GM12878 (cell line): ENCODE measurements at regions not wholly inside any gene's neighbourhood (a gene's known extent, or its start where the extent isn't known, plus 50 kb on each side); places are given as distances from the start of the nearest gene placed in this dataset.

Source experiments
- ATAC-seq: fragments of 200-7000 bp; cut with Tn5 transposase; 3 replicates; pipeline ENCODE4 v1.9.1; 2020; ENCODE audit warnings: mild to moderate bottlenecking, moderate library complexity
- BruUV-seq: library from RNA; stranded (reverse); fragments of 400-500 nt; replicated peaks from 2 replicates; lab custom pipeline; 2021; lab: Mats Ljungman, UMichigan
- CTCF ChIA-PET: fragments of 300-600 bp; sonication (Branson Sonifier 250); formaldehyde crosslinking; extraction: SDS; loops from one replicate; lab custom pipeline; 2021; ENCODE audit warnings: inconsistent platforms; lab: Yijun Ruan, JAX
- POLR2A ChIA-PET: fragments of 350-600 bp; formaldehyde crosslinking; extraction: SDS; loops from one replicate; lab custom pipeline; 2021; ENCODE audit warnings: inconsistent platforms; lab: Charles Lee
- RAD21 ChIA-PET: fragments of 300-600 bp; sonication (Branson Sonifier 250); formaldehyde crosslinking; loops from one replicate; lab custom pipeline; 2023; ENCODE audit warnings: antibody characterized with exemption; ENCODE audit not compliant: unreplicated experiment; lab: Charles Lee
- SMC1A ChIA-PET: fragments of 300-600 bp; sonication (Branson Sonifier 250); formaldehyde crosslinking; loops from one replicate; lab custom pipeline; 2023; ENCODE audit not compliant: unreplicated experiment, uncharacterized antibody; lab: Charles Lee
- DNase-seq: peaks from one replicate; pipeline ENCODE4 v3.0.0-alpha.2; 2011; ENCODE audit warnings: low read depth, low spot score
- FAIRE-seq: peaks from 3 replicates; lab custom pipeline; 2011; peaks lifted over from hg19 to GRCh38; lab: Jason Lieb, UNC
- H2AFZ ChIP-seq: 2 replicates; pipeline ENCODE4 v1.6.0; 2011; ENCODE audit warnings: low read depth, low read length, control low read depth; ENCODE audit not compliant: control insufficient read depth
- H3K27ac ChIP-seq: 2 replicates; pipeline ENCODE4 v1.5.1; 2011; ENCODE audit warnings: control low read depth; ENCODE audit not compliant: control insufficient read depth, insufficient read depth
- H3K27me3 ChIP-seq, 2 experiments: replicated peaks in 1 of 2; 2 replicates each; pipeline versions ENCODE4 v1.6.0 to v1.6.1; 2011; ENCODE audit warnings: low read length in 1 of 2; ENCODE audit not compliant: control insufficient read depth in 2 of 2, insufficient read depth in 2 of 2
- H3K36me3 ChIP-seq, 2 experiments: 2 replicates each; pipeline ENCODE4 v1.5.1; 2011; ENCODE audit warnings: low read length in 1 of 2; ENCODE audit not compliant: control insufficient read depth in 2 of 2, insufficient read depth in 2 of 2
- H3K4me1 ChIP-seq: 2 replicates; pipeline ENCODE4 v1.6.1; 2011; ENCODE audit warnings: mild to moderate bottlenecking, low read length, moderate library complexity, mixed read lengths; ENCODE audit not compliant: control insufficient read depth, insufficient read depth
- H3K4me2 ChIP-seq: 2 replicates; pipeline ENCODE4 v1.6.0; 2011; ENCODE audit warnings: control low read depth; ENCODE audit not compliant: control insufficient read depth, insufficient read depth
- H3K4me3 ChIP-seq: fragments of 200-600 bp; sonication (generic); 2 replicates; pipeline ENCODE4 v1.5.1; 2016
- H3K79me2 ChIP-seq: 2 replicates; pipeline ENCODE4 v1.6.0; 2011; ENCODE audit warnings: low read length; ENCODE audit not compliant: control insufficient read depth, insufficient read depth
- H3K9ac ChIP-seq: 2 replicates; pipeline ENCODE4 v1.8.0; 2011; ENCODE audit warnings: low read length, control low read depth, mixed read lengths; ENCODE audit not compliant: control insufficient read depth, insufficient read depth
- H3K9me3 ChIP-seq: replicated peaks from 3 replicates; pipeline ENCODE4 v1.5.1; 2011; ENCODE audit warnings: mild to moderate bottlenecking, low read length; ENCODE audit not compliant: control insufficient read depth, insufficient read depth
- H4K20me1 ChIP-seq: 2 replicates; pipeline ENCODE4 v1.6.0; 2011; ENCODE audit not compliant: control insufficient read depth, insufficient read depth
- CREB1 ChIP-seq: IDR thresholded peaks from 2 replicates; pipeline ENCODE4 v1.6.1; 2012; ENCODE audit warnings: low read depth, mild to moderate bottlenecking, inconsistent platforms
- PML ChIP-seq: IDR thresholded peaks from 2 replicates; pipeline ENCODE4 v1.6.1; 2012; ENCODE audit warnings: low read length, inconsistent platforms
- SREBF2 ChIP-seq: IDR thresholded peaks from 2 replicates; pipeline ENCODE4 v1.6.1; 2012; ENCODE audit warnings: mild to moderate bottlenecking, low read length
- STAT1 ChIP-seq: fragments of 450-650 bp; conservative IDR thresholded peaks from 2 replicates; pipeline ENCODE4 v1.6.1; 2014; ENCODE audit warnings: antibody characterized with exemption, mild to moderate bottlenecking
- TAF1 ChIP-seq: IDR thresholded peaks from 2 replicates; pipeline ENCODE4 v1.6.1; 2011; ENCODE audit warnings: mild to moderate bottlenecking, low read depth, low read length, borderline replicate concordance
- USF2 ChIP-seq: IDR thresholded peaks from 2 replicates; pipeline ENCODE4 v1.6.1; 2011; ENCODE audit warnings: low read depth, low read length, improper control_type of control experiment, borderline replicate concordance
- ZBED1 ChIP-seq: IDR thresholded peaks from 2 replicates; pipeline ENCODE4 v1.6.1; 2016; ENCODE audit warnings: borderline replicate concordance
- WGBS: methylation state at CpG from one replicate; pipeline ENCODE4 v1.1.6; 2016; ENCODE audit warnings: low lambda C conversion rate; ENCODE audit not compliant: insufficient replicate concordance, insufficient coverage; ENCODE audit errors: missing lambda C conversion rate; 5-methylcytosine and 5-hydroxymethylcytosine counted together
- in situ Hi-C: fragments of 300-500 bp; cut with MboI; formaldehyde crosslinking; loops from 9 replicates; pipeline ENCODE4 v1.14.3; 2018; ENCODE audit warnings: mixed read lengths
- intact Hi-C: fragments of 100-400 bp; cut with micrococcal nuclease; formaldehyde crosslinking; loops from one replicate; pipeline ENCODE4 v1.14.2; 2022; ENCODE audit not compliant: unreplicated experiment
- TF ChIP-seq, protein P1 (sequence below): fragments of 450-650 bp; IDR thresholded peaks from 2 replicates; pipeline ENCODE4 v1.6.1; 2017; ENCODE audit warnings: mild to moderate bottlenecking, moderate library complexity

DNA sequence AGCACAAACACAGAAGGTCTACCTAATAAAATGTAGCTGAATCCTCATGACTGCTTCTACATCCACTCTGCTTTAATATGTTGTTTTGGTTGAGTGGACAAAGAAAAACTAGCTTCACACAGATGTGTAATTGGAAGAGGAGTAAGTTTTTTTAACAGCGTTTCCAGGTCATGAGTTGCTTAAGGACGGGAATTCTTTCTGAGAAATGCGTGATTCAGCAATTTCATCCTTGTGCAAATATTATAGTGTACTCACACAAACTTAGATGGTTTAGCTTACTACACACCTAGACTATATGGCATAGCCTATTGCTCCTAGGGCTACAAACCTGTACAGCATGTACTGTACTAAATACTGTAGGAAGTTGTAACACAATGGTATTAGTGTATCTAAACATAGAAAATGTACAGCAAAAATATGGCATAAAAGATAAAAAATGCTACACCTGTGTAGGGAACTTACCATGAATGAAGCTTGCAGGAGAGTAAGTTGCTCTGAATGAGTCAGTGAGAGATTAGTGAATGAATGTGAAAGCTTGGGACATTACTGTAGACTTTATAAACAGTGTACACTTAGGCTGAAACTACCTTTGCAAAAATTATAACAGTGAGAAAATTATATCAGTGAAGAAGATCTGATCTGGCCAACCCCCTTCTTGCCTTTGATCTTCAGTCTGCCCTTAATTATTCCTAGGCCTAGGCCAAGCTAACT, 70.8 kb upstream of the IL15 start:
- POLR2A ChIA-PET = no interaction called here
- intact Hi-C loops = no loop called here
- Histone ChIP-seq H3K36me3 (no peaks in the 10 kb centered on the region), H3K27ac (no peak overlapping the region), H3K79me2 (no peaks in the 10 kb centered on the region), H3K9me3 (no peaks in the 10 kb centered on the region), H3K4me3 (no peak overlapping the region), H3K4me1 (no peaks in the 10 kb centered on the region), H2AFZ (no peak overlapping the region), H4K20me1 (no peaks in the 10 kb centered on the region), H3K9ac (no peak overlapping the region), H3K4me2 (no peak overlapping the region), H3K27me3 (no peaks in the 10 kb centered on the region)
- CTCF ChIA-PET = no interaction called here
- RAD21 ChIA-PET = no interaction called here
- DNase-seq (no peak), FAIRE-seq (no peak), ATAC-seq (0 out of 3 replicates have a peak, but pooled peaks have one; percentile 25)
- no peak for TF ChIP-seq SREBF2
- TF ChIP-seq CREB1 = no peak
- TF ChIP-seq ZBED1 = no peak
- TF ChIP-seq, protein P1, sequence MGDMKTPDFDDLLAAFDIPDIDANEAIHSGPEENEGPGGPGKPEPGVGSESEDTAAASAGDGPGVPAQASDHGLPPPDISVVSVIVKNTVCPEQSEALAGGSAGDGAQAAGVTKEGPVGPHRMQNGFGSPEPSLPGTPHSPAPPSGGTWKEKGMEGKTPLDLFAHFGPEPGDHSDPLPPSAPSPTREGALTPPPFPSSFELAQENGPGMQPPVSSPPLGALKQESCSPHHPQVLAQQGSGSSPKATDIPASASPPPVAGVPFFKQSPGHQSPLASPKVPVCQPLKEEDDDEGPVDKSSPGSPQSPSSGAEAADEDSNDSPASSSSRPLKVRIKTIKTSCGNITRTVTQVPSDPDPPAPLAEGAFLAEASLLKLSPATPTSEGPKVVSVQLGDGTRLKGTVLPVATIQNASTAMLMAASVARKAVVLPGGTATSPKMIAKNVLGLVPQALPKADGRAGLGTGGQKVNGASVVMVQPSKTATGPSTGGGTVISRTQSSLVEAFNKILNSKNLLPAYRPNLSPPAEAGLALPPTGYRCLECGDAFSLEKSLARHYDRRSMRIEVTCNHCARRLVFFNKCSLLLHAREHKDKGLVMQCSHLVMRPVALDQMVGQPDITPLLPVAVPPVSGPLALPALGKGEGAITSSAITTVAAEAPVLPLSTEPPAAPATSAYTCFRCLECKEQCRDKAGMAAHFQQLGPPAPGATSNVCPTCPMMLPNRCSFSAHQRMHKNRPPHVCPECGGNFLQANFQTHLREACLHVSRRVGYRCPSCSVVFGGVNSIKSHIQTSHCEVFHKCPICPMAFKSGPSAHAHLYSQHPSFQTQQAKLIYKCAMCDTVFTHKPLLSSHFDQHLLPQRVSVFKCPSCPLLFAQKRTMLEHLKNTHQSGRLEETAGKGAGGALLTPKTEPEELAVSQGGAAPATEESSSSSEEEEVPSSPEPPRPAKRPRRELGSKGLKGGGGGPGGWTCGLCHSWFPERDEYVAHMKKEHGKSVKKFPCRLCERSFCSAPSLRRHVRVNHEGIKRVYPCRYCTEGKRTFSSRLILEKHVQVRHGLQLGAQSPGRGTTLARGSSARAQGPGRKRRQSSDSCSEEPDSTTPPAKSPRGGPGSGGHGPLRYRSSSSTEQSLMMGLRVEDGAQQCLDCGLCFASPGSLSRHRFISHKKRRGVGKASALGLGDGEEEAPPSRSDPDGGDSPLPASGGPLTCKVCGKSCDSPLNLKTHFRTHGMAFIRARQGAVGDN = no peak
- TF ChIP-seq PML = no peak
- no peak for TF ChIP-seq STAT1
- TF ChIP-seq USF2 = no peak
- TF ChIP-seq TAF1 = no peak
- WGBS = 81% methylated on average over 3 of the region's 3 CpGs
- no TSS peak for BruUV-seq
- SMC1A ChIA-PET = interaction anchor here (1.2 kb wide), 1 partner anchor 9 kb away, joined by 3 read pairs; no protein-coding TSS in a partner anchor
- in situ Hi-C loops = no loop called here
